ENCODE measurements at regions not wholly inside any gene's neighbourhood (a gene's known extent, or its start where the extent isn't known, plus 50 kb on each side); places are given as distances from the start of the nearest gene placed in this dataset.
"Not testable (repeated sequence)": the region's sequence is repeated elsewhere in the genome, so short reads cannot be mapped to it uniquely, and the experiment has no call there.

GRCh38 chr5:109574985-109575384, 114.7 kb upstream of the MAN2A1 start:
- DNase-seq = no peak

- no peak for DNase-seq
Observed at GRCh38 chr5:109573766-109574165, 116.0 kb upstream of the MAN2A1 start.

DNA sequence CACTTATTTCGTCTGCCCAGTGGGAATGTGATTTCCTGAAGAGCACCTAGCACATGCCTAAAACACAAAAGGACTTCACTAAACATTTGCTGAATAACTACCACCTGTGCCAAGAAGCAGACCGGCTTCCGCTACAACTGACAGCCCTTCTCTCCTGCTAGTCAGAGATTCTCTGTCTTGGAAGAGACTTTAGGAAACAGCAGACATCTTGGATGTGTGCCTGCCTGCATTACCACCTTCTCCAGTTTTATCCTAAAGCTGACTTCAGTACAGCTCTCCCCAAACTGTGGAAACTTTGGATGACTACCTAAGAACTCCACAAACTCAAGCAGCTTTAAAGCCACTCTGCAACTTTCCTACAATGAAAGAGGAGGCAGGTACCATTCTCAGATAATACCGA, 116.5 kb upstream of the MAN2A1 start:
- DNase-seq = no peak

DNA sequence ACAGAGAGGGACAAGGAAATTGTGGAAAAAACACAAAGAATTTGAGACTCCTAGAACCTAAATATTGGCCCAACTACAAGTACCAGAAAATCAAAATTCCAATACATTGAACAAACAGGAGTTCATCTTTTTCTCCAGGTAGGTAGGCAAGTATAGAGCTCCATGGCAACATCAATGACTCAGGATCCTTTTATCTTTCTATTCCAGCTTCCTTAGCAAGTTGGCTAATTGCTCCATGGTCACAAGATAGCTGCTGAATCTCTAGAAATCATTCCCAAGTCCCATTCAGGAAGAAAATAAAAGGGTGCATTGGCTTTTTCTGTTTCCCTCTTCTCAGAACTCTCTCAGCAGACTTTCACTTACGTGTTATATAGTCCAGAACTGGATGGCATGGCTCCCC, 117.9 kb upstream of the MAN2A1 start:
- DNase-seq = no peak

DNA sequence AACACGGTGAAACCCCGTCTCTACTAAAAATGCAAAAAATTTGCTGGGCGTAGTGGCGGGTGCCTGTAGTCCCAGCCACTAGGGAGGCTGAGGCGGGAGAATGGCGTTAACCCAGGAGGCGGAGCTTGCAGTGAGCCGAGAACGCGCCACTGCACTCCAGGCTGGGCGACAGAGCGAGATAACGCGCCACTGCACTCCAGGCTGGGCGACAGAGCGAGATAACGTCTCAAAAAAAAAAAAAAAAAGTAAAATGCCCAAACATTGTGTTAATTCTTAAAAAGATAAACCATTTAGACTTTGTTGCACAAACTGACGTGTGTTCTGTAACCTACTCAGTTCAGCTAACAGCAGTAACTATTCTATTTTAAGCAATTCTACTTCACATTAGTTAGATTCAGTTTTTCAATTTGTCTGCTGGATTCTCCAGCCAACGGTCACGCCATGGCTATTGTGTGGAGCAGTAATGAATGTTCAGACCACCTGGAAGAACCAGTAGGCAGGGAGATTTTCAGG, 119.3 kb upstream of the MAN2A1 start:
- no peak for DNase-seq

- DNase-seq = no peak
Observed at GRCh38 chr5:109567374-109568044, 122.2 kb upstream of the MAN2A1 start.

DNA sequence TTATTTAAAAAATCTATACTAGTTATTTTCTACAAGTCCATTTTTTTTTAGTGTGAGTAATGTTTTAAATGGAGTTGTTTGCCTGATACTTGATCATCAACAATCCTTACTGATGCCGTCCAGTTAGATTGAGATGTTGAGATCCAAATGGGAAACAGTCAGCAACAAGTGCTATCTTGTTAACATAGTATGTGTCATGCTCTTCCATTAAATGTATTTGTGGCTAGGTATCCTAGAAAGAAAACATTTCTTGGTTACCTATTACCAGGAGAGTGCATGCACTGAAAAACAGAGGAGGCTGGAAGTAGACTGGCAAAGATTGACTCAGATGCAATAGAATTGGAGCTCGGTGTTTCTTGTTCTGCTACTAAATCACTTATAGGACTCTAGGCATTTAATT, 123.4 kb upstream of the MAN2A1 start:
- no peak for DNase-seq

GRCh38 chr5:109563739-109564138, 126.0 kb upstream of the MAN2A1 start:
- no peak for DNase-seq

- no peak for DNase-seq
Observed at GRCh38 chr5:109563189-109563588, 126.5 kb upstream of the MAN2A1 start.

GRCh38 chr5:109562441-109562840, 127.3 kb upstream of the MAN2A1 start:
- DNase-seq = no peak

DNA sequence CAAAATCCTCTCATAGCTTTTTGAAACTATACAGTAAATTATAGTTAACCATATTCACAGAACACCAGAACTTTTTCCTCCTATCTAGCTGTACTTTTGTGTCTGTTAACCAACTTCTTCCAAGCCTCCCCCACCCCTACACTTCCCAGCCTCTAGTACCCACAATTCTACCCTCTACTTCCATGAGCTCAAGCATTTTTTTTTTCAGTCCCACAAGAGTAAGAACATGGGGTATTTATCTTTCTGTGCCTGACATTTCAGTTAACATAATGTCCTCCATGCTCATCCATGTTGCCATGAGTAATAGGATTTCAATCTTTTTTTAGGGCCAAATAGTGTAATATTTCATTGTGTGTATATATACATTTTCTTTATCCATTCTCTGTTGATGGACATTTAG, 128.3 kb upstream of the MAN2A1 start:
- no peak for DNase-seq

GRCh38 chr5:109560554-109560953, 129.2 kb upstream of the MAN2A1 start:
- DNase-seq = no peak

DNA sequence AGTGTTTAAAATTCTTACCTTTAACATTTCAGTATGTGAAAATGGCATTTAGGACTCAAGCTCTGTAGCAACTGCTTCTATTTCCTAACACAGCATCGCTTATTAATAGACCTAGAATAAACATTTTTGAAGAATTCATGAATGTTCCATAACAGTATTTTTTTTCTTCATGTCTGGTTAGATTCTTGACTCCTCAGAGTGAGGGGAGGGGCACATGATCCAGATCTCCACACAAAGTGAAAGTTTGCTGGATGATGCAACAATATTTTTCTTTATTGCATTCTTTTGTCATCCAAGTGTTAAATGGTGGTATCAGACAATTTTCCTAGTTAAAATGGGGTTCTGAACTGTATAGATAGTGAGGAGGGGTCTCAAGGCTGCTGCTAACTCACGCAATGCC, 130.8 kb upstream of the MAN2A1 start:
- DNase-seq = no peak

DNA sequence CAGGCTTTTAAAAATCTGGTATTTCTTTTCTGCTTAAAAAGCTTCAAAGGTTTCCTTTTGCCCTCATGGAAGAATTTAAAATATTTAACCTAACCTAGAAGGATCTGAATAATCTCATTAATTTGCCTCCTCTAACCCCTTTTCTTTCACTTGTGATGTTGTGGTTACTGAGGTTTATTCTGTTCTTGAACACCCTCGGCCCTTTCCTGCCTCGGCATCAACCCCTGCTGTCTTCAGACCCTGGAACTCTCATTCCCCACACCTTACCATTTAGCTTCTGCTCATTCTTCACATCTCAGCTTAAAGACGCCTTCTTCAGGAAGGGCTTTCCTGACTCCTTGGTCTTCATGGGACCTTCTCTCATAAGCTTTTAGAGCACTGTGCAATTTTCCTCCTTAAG, 131.4 kb upstream of the MAN2A1 start:
- DNase-seq = no peak

DNA sequence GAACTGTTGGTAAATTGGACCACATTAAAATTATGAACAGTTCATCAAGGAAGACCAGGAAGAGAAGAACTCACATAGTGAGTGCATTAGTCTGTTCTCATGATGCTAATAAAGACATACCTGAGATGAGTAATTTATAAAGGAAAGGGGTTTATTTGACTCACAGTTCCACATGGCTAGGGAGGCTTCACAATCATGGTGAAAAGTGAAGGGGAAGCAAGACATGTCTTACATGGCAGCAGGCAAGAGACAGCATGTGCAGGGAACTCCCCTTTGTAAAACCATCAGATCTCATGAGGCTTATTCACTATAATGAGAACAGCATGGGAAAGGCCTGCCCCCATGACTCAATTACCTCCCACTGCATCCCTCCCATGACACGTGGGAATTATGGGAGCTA, 135.9 kb upstream of the MAN2A1 start:
- no peak for DNase-seq

DNA sequence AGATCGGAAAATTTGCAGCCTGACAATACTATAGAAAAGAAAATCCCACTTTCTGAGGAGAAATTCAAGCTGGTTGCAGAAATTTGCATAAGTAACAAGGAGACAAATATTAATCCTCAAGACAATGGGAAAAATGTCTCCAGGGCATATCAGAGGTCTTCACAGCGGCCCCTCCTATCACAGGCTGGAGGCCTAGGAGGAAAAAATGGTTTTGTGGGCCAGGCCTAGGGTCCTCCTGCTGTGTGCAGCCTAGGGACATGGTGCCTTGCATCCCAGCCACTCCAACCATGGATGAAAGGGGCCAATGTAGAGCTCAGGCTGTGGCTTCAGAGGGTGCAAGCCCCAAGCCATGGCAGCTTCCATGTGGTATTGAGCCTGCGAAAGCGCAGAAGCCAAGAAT, 138.5 kb upstream of the MAN2A1 start:
- not testable (repeated sequence) for DNase-seq

DNA sequence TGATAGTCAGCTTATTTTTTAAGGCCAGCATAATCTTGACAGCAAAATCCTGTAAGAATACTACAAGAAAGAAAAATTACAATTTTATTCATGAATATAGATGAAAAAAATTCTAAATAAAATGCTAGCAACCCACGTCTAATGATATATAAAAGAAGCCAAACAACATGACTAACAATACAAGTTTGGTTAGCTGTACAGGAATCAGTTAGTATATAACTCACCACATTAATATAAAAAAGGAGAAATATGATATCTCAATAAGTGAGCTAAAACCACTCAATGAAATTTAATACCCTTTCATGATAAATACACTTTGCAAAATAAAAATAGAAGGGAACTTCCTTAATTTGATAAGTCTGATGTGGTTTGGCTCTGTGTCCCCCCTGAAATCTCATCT, 139.7 kb upstream of the MAN2A1 start:
- DNase-seq = no peak

DNA sequence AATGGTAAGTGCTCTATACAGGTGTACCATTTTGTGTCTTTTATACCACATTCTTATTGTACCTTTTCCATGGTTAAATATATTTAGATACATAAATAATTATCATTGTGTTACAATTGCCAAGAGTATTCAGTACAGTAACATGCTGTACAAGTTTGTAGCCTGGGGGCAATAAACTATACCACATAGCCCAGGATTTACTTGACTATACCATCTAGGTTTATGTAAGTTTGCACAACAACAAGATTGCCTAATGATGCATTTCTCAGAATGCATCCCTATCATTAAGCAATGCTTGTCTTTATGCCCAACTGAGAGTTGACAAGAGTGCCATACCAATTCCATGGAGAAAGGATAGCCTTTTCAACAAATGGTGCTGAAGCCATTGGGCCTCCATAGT, 136.7 kb upstream of the PJA2 start:
- DNase-seq = no peak

DNA sequence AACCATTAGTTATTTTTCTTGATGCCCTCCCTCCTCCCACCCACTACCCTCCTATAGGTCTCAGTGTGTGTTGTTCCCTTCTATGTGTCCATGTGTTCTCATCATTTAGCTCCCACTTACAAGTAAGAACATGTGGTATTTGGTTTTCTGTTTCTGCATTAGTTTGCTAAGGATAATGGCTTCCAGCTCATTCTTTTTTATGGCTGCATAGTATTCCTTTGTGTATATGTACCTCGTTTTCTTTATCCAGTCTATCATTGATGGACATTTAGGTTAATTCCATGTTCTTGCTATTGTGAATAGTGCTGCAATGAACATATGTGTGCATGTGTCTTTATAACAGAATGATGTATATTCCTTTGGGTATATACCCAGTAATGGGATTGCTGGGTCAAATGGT, 135.1 kb upstream of the PJA2 start:
- not testable (repeated sequence) for DNase-seq

GRCh38 chr5:109538692-109539091, 128.9 kb upstream of the PJA2 start:
- not testable (repeated sequence) for DNase-seq

- not testable (repeated sequence) for DNase-seq
Observed at GRCh38 chr5:109535090-109535489, 125.3 kb upstream of the PJA2 start.

DNA sequence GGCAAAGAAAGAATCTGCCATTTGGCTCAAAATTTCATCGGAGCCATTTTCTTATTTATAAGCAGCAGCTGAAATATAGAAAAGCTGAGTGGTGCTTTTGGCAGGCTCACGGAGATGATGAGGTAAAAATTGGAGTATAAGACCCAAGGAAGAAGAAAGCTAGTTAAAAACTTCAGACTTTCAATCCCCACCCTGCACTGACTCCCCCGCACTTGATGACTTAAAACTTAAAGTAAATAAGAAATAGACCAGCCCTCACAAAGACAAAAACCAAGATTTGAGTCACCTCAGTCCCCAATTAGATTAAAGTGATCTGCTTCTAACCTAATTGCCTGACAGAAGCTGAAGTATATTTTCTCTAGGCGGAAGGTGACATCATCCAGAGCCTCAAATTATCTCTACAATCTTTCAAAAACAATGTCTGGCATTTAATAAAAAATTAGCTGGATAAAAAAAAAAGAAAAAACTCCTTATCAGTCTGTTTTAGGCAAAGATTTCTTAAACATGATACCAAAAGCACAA, 124.0 kb upstream of the PJA2 start:
- DNase-seq = no peak

DNA sequence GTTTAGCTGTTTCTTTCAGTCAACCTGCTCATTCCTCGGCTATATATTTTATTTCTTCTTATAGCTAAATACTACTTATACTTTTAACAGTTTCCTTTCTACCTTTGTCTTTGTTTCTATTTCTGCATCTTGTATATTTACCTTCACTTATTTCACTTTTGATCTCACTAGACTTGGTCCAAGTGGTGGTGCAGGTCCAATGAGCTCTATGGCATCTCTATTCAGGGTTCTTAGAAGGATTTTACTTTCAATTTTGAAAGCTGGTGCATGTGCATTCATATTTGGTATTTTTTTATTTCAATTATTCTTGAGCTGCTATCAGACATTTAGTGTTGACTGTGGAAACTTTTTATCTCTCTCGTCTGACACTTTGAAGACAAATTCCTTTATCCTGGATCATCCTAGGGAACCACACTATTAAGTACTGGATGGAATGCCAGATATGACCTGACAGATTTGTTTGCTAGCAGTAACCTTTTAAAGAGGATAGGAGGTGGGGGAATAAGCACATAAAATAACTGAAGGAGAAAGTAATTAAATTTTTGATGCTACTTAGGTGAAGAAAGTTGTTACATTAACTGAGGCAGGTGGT, 123.1 kb upstream of the PJA2 start:
- DNase-seq = no peak

DNA sequence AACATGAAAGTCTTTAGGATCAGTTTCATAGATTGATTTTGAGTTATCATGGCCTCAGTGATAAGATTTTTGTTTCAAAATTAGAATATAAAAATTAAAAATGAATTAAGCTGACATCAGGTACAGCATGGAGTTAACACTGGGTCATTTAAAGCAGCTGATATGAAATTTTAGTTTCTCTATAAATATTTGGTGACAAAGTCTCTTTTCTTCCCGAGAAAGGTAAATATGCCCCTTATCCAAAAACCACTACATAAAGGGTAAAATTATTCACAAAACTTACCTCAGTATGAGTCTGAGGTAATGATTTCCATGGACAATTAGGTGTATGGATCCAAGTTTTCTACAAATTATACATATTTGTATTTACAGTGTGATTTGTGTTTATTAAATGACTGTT, 121.5 kb upstream of the PJA2 start:
- no peak for DNase-seq

DNA sequence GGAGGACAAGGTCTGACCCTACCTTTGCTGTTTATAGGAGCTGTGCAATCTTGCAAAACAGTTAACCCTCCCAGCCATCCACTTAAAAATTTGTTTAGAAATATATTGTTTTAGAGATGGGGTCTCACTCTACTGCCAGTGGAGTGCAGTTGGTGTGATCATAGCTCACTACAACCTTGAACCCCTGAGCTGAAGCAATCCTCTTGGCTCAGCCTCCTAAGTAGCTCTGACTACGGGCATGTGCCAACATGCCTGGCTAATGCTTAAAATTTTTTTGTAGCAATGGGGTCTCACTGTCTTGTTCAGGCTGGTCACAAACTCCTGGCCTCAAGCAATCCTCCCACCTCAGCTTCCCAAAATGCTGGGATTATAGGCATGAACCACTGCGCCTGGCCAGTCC, 120.2 kb upstream of the PJA2 start:
- no peak for DNase-seq
